ENCODE measurements at regions not wholly inside any gene's neighbourhood (a gene's known extent, or its start where the extent isn't known, plus 50 kb on each side); places are given as distances from the start of the nearest gene placed in this dataset.

GRCh38 chr2:201974171-201975100 lies 59.2 kb upstream of the FZD7 start:
- H3K27ac Mint-ChIP-seq = no peak overlapping the region
- H3K4me1 Mint-ChIP-seq = no peaks in the 10 kb centered on the region
- ATAC-seq (no peak), DNase-seq (ENCODE audit: low spot score in 2 of 2) (no peak)
- no peaks in the 10 kb centered on the region for H3K9me3 Mint-ChIP-seq
- no peaks in the 10 kb centered on the region for H3K36me3 Mint-ChIP-seq
- no peak overlapping the region for H3K4me3 Mint-ChIP-seq

GRCh38 chr2:201975434-201975833 lies 58.2 kb upstream of the FZD7 start:
- DNase-seq (ENCODE audit: low spot score in 2 of 2) (no peak), ATAC-seq (no peak)
- no peak overlapping the region for H3K4me3 Mint-ChIP-seq
- H3K36me3 Mint-ChIP-seq = no peaks in the 10 kb centered on the region
- no peak overlapping the region for H3K27ac Mint-ChIP-seq
- no peaks in the 10 kb centered on the region for H3K9me3 Mint-ChIP-seq
- no peaks in the 10 kb centered on the region for H3K4me1 Mint-ChIP-seq

- Mint-ChIP-seq H3K27ac (no peak overlapping the region), H3K9me3 (no peaks in the 10 kb centered on the region), H3K4me3 (no peak overlapping the region), H3K36me3 (no peaks in the 10 kb centered on the region), H3K4me1 (no peaks in the 10 kb centered on the region)
- ATAC-seq (no peak), DNase-seq (ENCODE audit: low spot score in 2 of 2) (no peak)
Observed at GRCh38 chr2:201975964-201976612, 57.6 kb upstream of the FZD7 start.

- ATAC-seq (no peak), DNase-seq (ENCODE audit: low spot score in 2 of 2) (no peak)
- Mint-ChIP-seq H3K36me3 (no peaks in the 10 kb centered on the region), H3K4me1 (no peaks in the 10 kb centered on the region), H3K4me3 (no peak overlapping the region), H3K27ac (no peak overlapping the region), H3K9me3 (no peaks in the 10 kb centered on the region)
Observed at GRCh38 chr2:201977651-201978050, 56.0 kb upstream of the FZD7 start.

- no peak for DNase-seq (ENCODE audit: low spot score in 2 of 2)
- no peaks in the 10 kb centered on the region for H3K4me1 Mint-ChIP-seq
- H3K9me3 Mint-ChIP-seq = no peaks in the 10 kb centered on the region
- no peaks in the 10 kb centered on the region for H3K36me3 Mint-ChIP-seq
- H3K4me3 Mint-ChIP-seq = no peak overlapping the region
- ATAC-seq = no peak
- no peak overlapping the region for H3K27ac Mint-ChIP-seq
Observed at GRCh38 chr2:201978333-201978732, 55.3 kb upstream of the FZD7 start.

- H3K9me3 Mint-ChIP-seq = no peaks in the 10 kb centered on the region
- H3K4me3 Mint-ChIP-seq = no peak overlapping the region
- H3K4me1 Mint-ChIP-seq = no peaks in the 10 kb centered on the region
- DNase-seq (ENCODE audit: low spot score in 2 of 2) = no peak
- no peak for ATAC-seq
- H3K36me3 Mint-ChIP-seq = no peaks in the 10 kb centered on the region
- H3K27ac Mint-ChIP-seq = no peak overlapping the region
Observed at GRCh38 chr2:201978986-201979385, 54.7 kb upstream of the FZD7 start.

- ATAC-seq (no peak), DNase-seq (ENCODE audit: low spot score in 2 of 2) (no peak)
- Mint-ChIP-seq H3K4me1 (no peaks in the 10 kb centered on the region), H3K27ac (no peak overlapping the region), H3K4me3 (no peak overlapping the region), H3K36me3 (no peaks in the 10 kb centered on the region), H3K9me3 (no peaks in the 10 kb centered on the region)
Observed at GRCh38 chr2:201980389-201980821, 53.2 kb upstream of the FZD7 start.

- H3K9me3 Mint-ChIP-seq = no peaks in the 10 kb centered on the region
- H3K36me3 Mint-ChIP-seq = no peaks in the 10 kb centered on the region
- no peak overlapping the region for H3K27ac Mint-ChIP-seq
- DNase-seq (ENCODE audit: low spot score in 2 of 2) (no peak), ATAC-seq (no peak)
- no peak overlapping the region for H3K4me3 Mint-ChIP-seq
- no peaks in the 10 kb centered on the region for H3K4me1 Mint-ChIP-seq
Observed at GRCh38 chr2:201980946-201981345, 52.7 kb upstream of the FZD7 start.

GRCh38 chr2:201983174-201983573 lies 50.5 kb upstream of the FZD7 start:
- Mint-ChIP-seq H3K4me1 (no peaks in the 10 kb centered on the region), H3K36me3 (no peaks in the 10 kb centered on the region), H3K27ac (no peak overlapping the region), H3K4me3 (no peak overlapping the region), H3K9me3 (no peaks in the 10 kb centered on the region)
- ATAC-seq = no peak
- no peak for DNase-seq (ENCODE audit: low spot score in 2 of 2)

- Mint-ChIP-seq H3K27ac (no peak overlapping the region), H3K4me3 (no peak overlapping the region), H3K36me3 (no peaks in the 10 kb centered on the region), H3K4me1 (no peaks in the 10 kb centered on the region), H3K9me3 (no peaks in the 10 kb centered on the region)
- no peak for ATAC-seq
- DNase-seq (ENCODE audit: low spot score in 2 of 2) = no peak
Observed at GRCh38 chr2:201983800-201984199, 49.9 kb upstream of the FZD7 start.
